Transverse colon (tissue), 3 donors: ENCODE measurements at regions not wholly inside any gene's neighbourhood (a gene's known extent, or its start where the extent isn't known, plus 50 kb on each side); places are given as distances from the start of the nearest gene placed in this dataset.

Source experiments
- CTCF ChIP-seq, 5 experiments: fragments of 200-600 bp in 3 of 5; fragments of 450-650 bp in 2 of 5; sonication (generic) in 3 of 5; IDR thresholded peaks; 1 replicate in 2 of 5; 2 replicates in 3 of 5; pipeline ENCODE4 v1.5.1; 2016 to 2017; ENCODE audit warnings: antibody characterized with exemption in 5 of 5, inconsistent platforms in 3 of 5, mild to moderate bottlenecking in 2 of 5, moderate library complexity in 1 of 5
- POLR2A ChIP-seq: fragments of 450-650 bp; IDR thresholded peaks from one replicate; pipeline ENCODE4 v1.6.1; 2016; ENCODE audit warnings: antibody characterized with exemption, mild to moderate bottlenecking, moderate library complexity

- no peak for TF ChIP-seq POLR2A
- TF ChIP-seq CTCF (IDR thresholded peaks at IDR 0.05), result no peak
Measured at GRCh38 chr7:156589808-156590207, 50.8 kb upstream of the RNF32 start.
